HCT116 (cell line): ENCODE measurements at regions not wholly inside any gene's neighbourhood (a gene's known extent, or its start where the extent isn't known, plus 50 kb on each side); places are given as distances from the start of the nearest gene placed in this dataset.

Experiments
- ATAC-seq: fragments of 200-7000 bp; cut with Tn5 transposase; 2 replicates; pipeline ENCODE4 v1.9.1; 2020; ENCODE audit warnings: mild to moderate bottlenecking, moderate library complexity
- BruUV-seq: library from RNA; stranded (reverse); fragments of 400-500 nt; replicated peaks from 2 replicates; lab custom pipeline; 2021; lab: Mats Ljungman, UMichigan
- CTCF ChIA-PET: fragments of 300-600 bp; sonication (Branson Sonifier 250); formaldehyde crosslinking; loops from one replicate; lab custom pipeline; 2021; ENCODE audit warnings: antibody characterized with exemption; lab: Charles Lee
- POLR2A ChIA-PET: fragments of 300-600, 350-600 bp; sonication (Branson Sonifier 250); formaldehyde crosslinking; loops from one replicate; lab custom pipeline; 2021; ENCODE audit warnings: antibody characterized with exemption; lab: Charles Lee
- RAD21 ChIA-PET, 2 experiments: fragments of 300-600 bp; sonication (Branson Sonifier 250); formaldehyde crosslinking; loops; one replicate each; lab custom pipeline; 2023; ENCODE audit warnings: low total read pairs in 2 of 2; ENCODE audit not compliant: uncharacterized antibody in 2 of 2, unreplicated experiment in 2 of 2, low non-redundant PET in 1 of 2; lab: Charles Lee
- DNase-seq: peaks from one replicate; pipeline ENCODE4 v3.0.0-alpha.2; 2010; ENCODE audit warnings: low read depth, low spot score
- H2AFZ ChIP-seq: fragments of 200-600 bp; shearing (Covaris generic), sonication (generic); 2 replicates; pipeline ENCODE4 v1.6.1; 2017; ENCODE audit warnings: low read depth, mixed run types, mixed read lengths, antibody characterized with exemption, low read length; ENCODE audit not compliant: poor library complexity, severe bottlenecking
- H3K27ac ChIP-seq: 2 replicates; pipeline ENCODE4 v1.5.1; 2012; ENCODE audit warnings: low read depth, low read length
- H3K27me3 ChIP-seq: fragments of 200-600 bp; sonication (generic); 2 replicates; pipeline ENCODE4 v1.6.1; 2016; ENCODE audit warnings: mixed run types, low read length, mixed read lengths; ENCODE audit not compliant: insufficient read depth
- H3K36me3 ChIP-seq, 2 experiments: fragments of 200-500 bp in 1 of 2; fragments of 200-600 bp in 1 of 2; sonication (Bioruptor generic) in 1 of 2; sonication (generic) in 1 of 2; 2 replicates each; pipeline versions ENCODE4 v1.5.1 to v1.6.1; 2014 to 2016; ENCODE audit warnings: low read length in 2 of 2, inconsistent platforms in 1 of 2, mixed read lengths in 1 of 2, mixed run types in 1 of 2; ENCODE audit not compliant: insufficient read depth in 2 of 2, control insufficient read depth in 1 of 2
- H3K4me1 ChIP-seq, 2 experiments: fragments of 200-600 bp in 1 of 2; sonication (generic) in 1 of 2; 2 replicates each; pipeline versions ENCODE4 v1.5.1 to v1.6.1; 2012 to 2017; ENCODE audit warnings: low read length in 2 of 2, inconsistent platforms in 1 of 2, mild to moderate bottlenecking in 1 of 2, mixed read lengths in 1 of 2, mixed run types in 1 of 2, moderate library complexity in 1 of 2; ENCODE audit not compliant: insufficient read depth in 2 of 2, control insufficient read depth in 1 of 2
- H3K4me2 ChIP-seq: fragments of 200-600 bp; sonication (generic); 2 replicates; pipeline ENCODE4 v1.6.1; 2017; ENCODE audit warnings: mixed run types, low read length, mixed read lengths
- H3K4me3 ChIP-seq, 2 experiments: fragments of 200-600 bp in 1 of 2; sonication (generic) in 1 of 2; replicated peaks in 1 of 2; 2 replicates each; pipeline ENCODE4 v1.5.1; 2011 to 2016; ENCODE audit warnings: low read length in 2 of 2, control low read depth in 1 of 2, low read depth in 1 of 2, mild to moderate bottlenecking in 1 of 2, mixed read lengths in 1 of 2, mixed run types in 1 of 2
- H3K79me2 ChIP-seq: fragments of 200-600 bp; sonication (generic); 2 replicates; pipeline ENCODE4 v1.6.1; 2017; ENCODE audit warnings: mild to moderate bottlenecking, mixed run types, low read length, moderate library complexity, mixed read lengths; ENCODE audit not compliant: insufficient read depth
- H3K9ac ChIP-seq: fragments of 200-600 bp; sonication (generic); 2 replicates; pipeline ENCODE4 v1.6.1; 2016; ENCODE audit warnings: low read length, mixed read lengths
- H3K9me2 ChIP-seq: fragments of 200-600 bp; sonication (generic), shearing (Covaris generic); 2 replicates; pipeline ENCODE4 v1.6.1; 2017; ENCODE audit warnings: mixed run types, mild to moderate bottlenecking, moderate library complexity; ENCODE audit not compliant: insufficient read depth
- H3K9me3 ChIP-seq, 2 experiments: fragments of 200-500 bp in 1 of 2; fragments of 200-600 bp in 1 of 2; sonication (Bioruptor generic) in 1 of 2; sonication (generic) in 1 of 2; 2 replicates each; pipeline ENCODE4 v1.6.1; 2014 to 2017; ENCODE audit warnings: low read length in 2 of 2, mixed read lengths in 2 of 2, inconsistent platforms in 1 of 2, low read depth in 1 of 2, mild to moderate bottlenecking in 1 of 2, mixed run types in 1 of 2, moderate library complexity in 1 of 2; ENCODE audit not compliant: control insufficient read depth in 1 of 2, insufficient read depth in 1 of 2
- H4K20me1 ChIP-seq: fragments of 200-600 bp; sonication (generic), shearing (Covaris generic); 2 replicates; pipeline ENCODE4 v1.6.1; 2017; ENCODE audit warnings: mixed run types, mild to moderate bottlenecking, moderate library complexity; ENCODE audit not compliant: insufficient read depth
- CEBPB ChIP-seq: IDR thresholded peaks from 2 replicates; pipeline ENCODE4 v1.6.1; 2012; ENCODE audit warnings: low read depth
- CTCF ChIP-seq, 3 experiments: fragments of 200-600 bp in 1 of 3; sonication (generic) in 1 of 3; IDR thresholded peaks in 2 of 3; conservative IDR thresholded peaks in 1 of 3; 2 replicates each; pipeline ENCODE4 v1.5.1; 2012 to 2017; ENCODE audit warnings: low read depth in 2 of 3, low read length in 2 of 3, antibody characterized with exemption in 1 of 3, borderline replicate concordance in 1 of 3, control low read depth in 1 of 3, mild to moderate bottlenecking in 1 of 3, mixed read lengths in 1 of 3, mixed run types in 1 of 3, moderate library complexity in 1 of 3; ENCODE audit not compliant: insufficient read depth in 1 of 3
- EGR1 ChIP-seq: IDR thresholded peaks from 2 replicates; pipeline ENCODE4 v1.6.1; 2012; ENCODE audit warnings: low read depth
- ELF1 ChIP-seq: IDR thresholded peaks from 2 replicates; pipeline ENCODE4 v1.6.1; 2012; ENCODE audit warnings: low read depth, borderline replicate concordance
- EZH2 ChIP-seq: fragments of 200-600 bp; sonication (generic); IDR thresholded peaks from 2 replicates; pipeline ENCODE4 v1.6.1; 2017; ENCODE audit warnings: antibody characterized with exemption, mixed run types
- EZH2phosphoT487 ChIP-seq: fragments of 200-600 bp; IDR thresholded peaks from 2 replicates; pipeline ENCODE4 v1.6.1; 2018; ENCODE audit warnings: antibody characterized with exemption, borderline replicate concordance
- FOSL1 ChIP-seq: IDR thresholded peaks from 2 replicates; pipeline ENCODE4 v1.6.1; 2012; ENCODE audit warnings: low read depth
- JUND ChIP-seq: IDR thresholded peaks from 2 replicates; pipeline ENCODE4 v1.6.1; 2012
- MAX ChIP-seq: IDR thresholded peaks from 2 replicates; pipeline ENCODE4 v1.6.1; 2012
- POLR2AphosphoS5 ChIP-seq: IDR thresholded peaks from 2 replicates; pipeline ENCODE4 v1.6.1; 2011; ENCODE audit warnings: mild to moderate bottlenecking, low read depth, low read length, moderate library complexity
- RAD21 ChIP-seq: IDR thresholded peaks from 2 replicates; pipeline ENCODE4 v1.6.1; 2012; ENCODE audit warnings: low read depth, mild to moderate bottlenecking
- REST ChIP-seq: IDR thresholded peaks from 2 replicates; pipeline ENCODE4 v1.6.1; 2012; ENCODE audit warnings: low read depth
- SIN3A ChIP-seq: IDR thresholded peaks from 2 replicates; pipeline ENCODE4 v1.6.1; 2012; ENCODE audit warnings: low read depth
- SRF ChIP-seq: IDR thresholded peaks from 2 replicates; pipeline ENCODE4 v1.6.1; 2012; ENCODE audit warnings: low read depth
- TCF7L2 ChIP-seq: IDR thresholded peaks from 2 replicates; pipeline ENCODE4 v1.7.0; 2011; ENCODE audit warnings: borderline replicate concordance, inconsistent platforms; ENCODE audit not compliant: insufficient read depth, insufficient read length; ENCODE audit errors: extremely low read depth
- ZBTB33 ChIP-seq: IDR thresholded peaks from 2 replicates; pipeline ENCODE4 v1.6.1; 2011; ENCODE audit warnings: mild to moderate bottlenecking, low read length, moderate library complexity; ENCODE audit not compliant: insufficient replicate concordance; ENCODE audit errors: extremely low read depth
- ZFX ChIP-seq: fragments of 450-650 bp; IDR thresholded peaks from 2 replicates; pipeline ENCODE4 v1.6.1; 2017
- ZNF274 ChIP-seq: fragments of 200-500 bp; sonication (Bioruptor generic); IDR thresholded peaks from 2 replicates; pipeline ENCODE4 v1.6.1; 2014; ENCODE audit warnings: mild to moderate bottlenecking, low read depth, low read length, inconsistent platforms
- intact Hi-C: fragments of 100-400 bp; cut with micrococcal nuclease; formaldehyde crosslinking; loops from 2 replicates; pipeline ENCODE4 v1.10.0; 2022
- TF ChIP-seq, protein P1 (sequence below): IDR thresholded peaks from 2 replicates; pipeline ENCODE4 v1.6.1; 2012

- Histone ChIP-seq H3K36me3 (no peaks in the 10 kb centered on the region; a peak in 1 of 4 replicates), H3K9me2 (no peaks in the 10 kb centered on the region), H3K9ac (no peak overlapping the region), H3K27ac (no peak overlapping the region), H2AFZ (no peak overlapping the region), H3K4me1 (no peaks in the 10 kb centered on the region), H3K9me3 (peaks cover 3 to 25% of the 10 kb centered on the region in 2 experiments; a peak in 2 of 4 replicates), H4K20me1 (no peaks in the 10 kb centered on the region), H3K4me2 (no peak overlapping the region), H3K4me3 (no peak overlapping the region), H3K79me2 (no peaks in the 10 kb centered on the region), H3K27me3 (no peaks in the 10 kb centered on the region)
- RAD21 ChIA-PET, result no interaction called here
- TF ChIP-seq CTCF (IDR thresholded peaks at IDR 0.05 in 2 of 3, conservative IDR thresholded peaks at IDR 0.05 in 1 of 3; ENCODE audit: borderline replicate concordance in 1 of 3, insufficient read depth in 1 of 3, low read depth in 2 of 3, low read length in 2 of 3) (no peak), SRF (no peak), REST (no peak), SIN3A (no peak), JUND (no peak), TCF7L2 (no peak), RAD21 (no peak), MAX (no peak), EZH2 (no peak), ZFX (no peak), POLR2AphosphoS5 (no peak), CEBPB (no peak), FOSL1 (no peak), EGR1 (no peak), ELF1 (no peak), ZBTB33 (no peak), EZH2phosphoT487 (no peak), ZNF274 (no peak)
- TF ChIP-seq, protein P1, sequence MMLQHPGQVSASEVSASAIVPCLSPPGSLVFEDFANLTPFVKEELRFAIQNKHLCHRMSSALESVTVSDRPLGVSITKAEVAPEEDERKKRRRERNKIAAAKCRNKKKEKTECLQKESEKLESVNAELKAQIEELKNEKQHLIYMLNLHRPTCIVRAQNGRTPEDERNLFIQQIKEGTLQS, result no peak
- BruUV-seq, result no TSS peak
- POLR2A ChIA-PET, result no interaction called here
- no peak for DNase-seq
- no peak for ATAC-seq
- intact Hi-C loops, result no loop called here
- CTCF ChIA-PET, result no interaction called here
Observed at GRCh38 chr7:52507546-52508255, 527.7 kb upstream of the POM121L12 start.
